OCI-LY3 (cell line): ENCODE measurements at regions not wholly inside any gene's neighbourhood (a gene's known extent, or its start where the extent isn't known, plus 50 kb on each side); places are given as distances from the start of the nearest gene placed in this dataset.

Experiments used
- H2AFZ ChIP-seq: fragments of 200-600, 300-600 bp; shearing (Covaris generic); 2 replicates; pipeline ENCODE4 v1.6.0; 2014; ENCODE audit warnings: antibody characterized with exemption, low read depth, low read length
- H3K27ac ChIP-seq: fragments of 200-600, 300-600 bp; sonication (generic); 2 replicates; pipeline ENCODE4 v1.5.1; 2014; ENCODE audit warnings: mild to moderate bottlenecking, low read length, moderate library complexity, mixed read lengths
- H3K27me3 ChIP-seq: fragments of 200-600, 300-600 bp; sonication (generic); 2 replicates; pipeline ENCODE4 v1.6.1; 2014; ENCODE audit warnings: low read depth, low read length, mixed read lengths
- H3K36me3 ChIP-seq: fragments of 200-600, 300-600 bp; sonication (generic); replicated peaks from 2 replicates; pipeline ENCODE3; 2014; ENCODE audit warnings: low read depth, low read length, mixed read lengths
- H3K4me1 ChIP-seq: fragments of 300-600, 200-600 bp; sonication (generic); 2 replicates; pipeline ENCODE4 v1.6.1; 2014; ENCODE audit warnings: low read length, mixed read lengths
- H3K4me2 ChIP-seq: fragments of 200-600, 300-600 bp; sonication (generic); 2 replicates; pipeline ENCODE4 v1.6.1; 2014; ENCODE audit warnings: low read length, mixed read lengths
- H3K4me3 ChIP-seq: fragments of 300-600, 200-600 bp; sonication (generic); 2 replicates; pipeline ENCODE4 v1.5.1; 2014; ENCODE audit warnings: antibody characterized with exemption, mild to moderate bottlenecking, low read length, moderate library complexity
- H3K79me2 ChIP-seq: fragments of 300-600, 200-600 bp; shearing (Covaris generic); 2 replicates; pipeline ENCODE4 v1.6.1; 2014; ENCODE audit warnings: mild to moderate bottlenecking, low read length, mixed read lengths
- H3K9ac ChIP-seq: fragments of 300-600, 200-600 bp; shearing (Covaris generic); 2 replicates; pipeline ENCODE4 v1.6.0; 2014; ENCODE audit warnings: mild to moderate bottlenecking, low read length, moderate library complexity
- H3K9me3 ChIP-seq: fragments of 200-600, 300-600 bp; shearing (Covaris generic); 2 replicates; pipeline ENCODE4 v1.6.1; 2014; ENCODE audit warnings: low read length, mixed read lengths; ENCODE audit not compliant: insufficient read depth
- H4K20me1 ChIP-seq: fragments of 200-600, 300-600 bp; sonication (generic); 2 replicates; pipeline ENCODE4 v1.6.1; 2016; ENCODE audit warnings: low read length, mixed read lengths; ENCODE audit not compliant: insufficient read depth
- CTCF ChIP-seq: fragments of 200-600, 300-600 bp; sonication (generic); IDR thresholded peaks from 2 replicates; pipeline ENCODE4 v1.5.1; 2014; ENCODE audit warnings: antibody characterized with exemption, low read length, low read depth
- EZH2phosphoT487 ChIP-seq: fragments of 200-600 bp; shearing (Covaris generic); IDR thresholded peaks from 2 replicates; pipeline ENCODE4 v1.6.1; 2018; ENCODE audit warnings: antibody characterized with exemption, mixed run types, low read depth

DNA sequence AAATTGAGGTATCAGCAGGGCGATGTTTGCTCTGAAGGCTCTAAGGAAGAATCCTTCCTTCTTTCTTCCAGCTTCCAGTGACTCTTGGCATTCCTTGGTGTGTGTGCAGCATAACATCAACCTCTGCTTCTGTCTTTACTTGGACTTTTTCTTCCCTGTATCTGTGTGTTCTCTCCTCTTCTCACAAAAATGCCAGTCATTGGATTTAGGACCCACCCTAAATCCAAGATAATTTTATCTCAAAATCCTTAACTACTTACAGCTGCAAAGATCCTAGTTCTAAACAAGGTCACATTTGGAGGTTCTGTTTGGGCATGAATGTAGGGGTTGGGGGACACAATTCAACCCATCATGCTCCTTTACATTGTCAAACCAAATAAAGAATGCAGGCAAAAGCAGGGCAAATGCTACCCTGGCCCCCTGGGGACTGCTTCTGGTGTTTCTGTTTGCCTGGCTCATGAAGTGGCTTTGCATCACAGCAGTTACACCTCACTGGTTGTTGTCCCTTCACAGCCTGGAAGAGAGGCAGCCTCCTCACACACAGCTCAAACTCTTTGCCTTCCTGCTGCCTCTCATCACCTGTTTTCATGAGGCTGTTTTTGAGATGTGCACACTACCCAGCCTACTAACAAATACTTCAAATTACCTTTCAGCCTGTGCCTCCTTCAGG is 64.8 kb upstream of the PLCXD3 start:
- no peak overlapping the region for H3K9ac ChIP-seq
- no peak overlapping the region for H2AFZ ChIP-seq
- H3K27ac ChIP-seq, result no peak overlapping the region
- no peaks in the 10 kb centered on the region for H3K9me3 ChIP-seq
- H4K20me1 ChIP-seq, result no peaks in the 10 kb centered on the region
- TF ChIP-seq EZH2phosphoT487, result no peak
- no peak for TF ChIP-seq CTCF
- no peak overlapping the region for H3K4me3 ChIP-seq
- H3K27me3 ChIP-seq, result no peaks in the 10 kb centered on the region
- no peaks in the 10 kb centered on the region for H3K36me3 ChIP-seq
- no peak overlapping the region for H3K4me2 ChIP-seq
- H3K4me1 ChIP-seq, result no peaks in the 10 kb centered on the region
- H3K79me2 ChIP-seq, result no peaks in the 10 kb centered on the region

DNA sequence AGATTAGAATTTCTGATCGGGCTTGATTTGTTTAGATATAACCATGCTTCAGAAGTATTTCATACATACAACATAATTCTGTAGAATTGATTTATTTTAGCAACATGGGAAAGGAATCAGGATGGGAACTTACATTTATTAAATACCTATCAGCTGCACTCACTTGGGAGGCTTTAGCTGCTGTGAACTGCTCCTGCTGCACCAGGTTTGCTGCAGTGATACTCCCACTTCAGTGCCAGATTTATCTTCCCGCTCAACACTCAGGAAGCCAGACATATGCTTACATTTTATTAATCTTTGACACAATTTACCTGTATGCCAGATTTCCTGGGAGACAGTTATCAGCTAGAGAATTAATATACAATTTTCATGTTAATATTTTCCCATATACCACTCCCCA is 64.0 kb upstream of the PLCXD3 start:
- TF ChIP-seq CTCF (no peak), EZH2phosphoT487 (no peak)
- H3K79me2 ChIP-seq, result no peaks in the 10 kb centered on the region
- no peak overlapping the region for H3K4me3 ChIP-seq
- H3K4me2 ChIP-seq, result no peak overlapping the region
- H3K36me3 ChIP-seq, result no peaks in the 10 kb centered on the region
- H2AFZ ChIP-seq, result no peak overlapping the region
- H3K9me3 ChIP-seq, result no peaks in the 10 kb centered on the region
- no peaks in the 10 kb centered on the region for H4K20me1 ChIP-seq
- no peak overlapping the region for H3K9ac ChIP-seq
- no peaks in the 10 kb centered on the region for H3K27me3 ChIP-seq
- H3K4me1 ChIP-seq, result no peaks in the 10 kb centered on the region
- H3K27ac ChIP-seq, result no peak overlapping the region
